Effector memory CD8-positive, alpha-beta T cell (primary cell): ENCODE measurements at regions not wholly inside any gene's neighbourhood (a gene's known extent, or its start where the extent isn't known, plus 50 kb on each side); places are given as distances from the start of the nearest gene placed in this dataset.

ENCODE experiments used
- ATAC-seq: fragments of 150-1000 bp; cut with Tn5 transposase; replicated peaks from 2 replicates; pipeline ENCODE4 v1.10.0; 2021; ENCODE audit warnings: mild to moderate bottlenecking, moderate library complexity
- DNase-seq, 3 experiments: peaks; one replicate each; pipeline ENCODE4 v3.0.0; 2021
- H3K27ac Mint-ChIP-seq, 2 donors: one replicate each; pipeline ENCODE4 v1.8.0; 2022; ENCODE audit warnings: mild to moderate bottlenecking in 2 of 2, mixed read lengths in 2 of 2, moderate library complexity in 2 of 2
- H3K27me3 Mint-ChIP-seq, 2 donors: one replicate each; pipeline ENCODE4 v1.8.0; 2022; ENCODE audit warnings: mixed read lengths in 2 of 2
- H3K36me3 Mint-ChIP-seq: one replicate; pipeline ENCODE4 v1.8.0; 2022; ENCODE audit warnings: mild to moderate bottlenecking, moderate library complexity, mixed read lengths; ENCODE audit not compliant: insufficient read depth
- H3K4me1 Mint-ChIP-seq, 2 donors: one replicate each; pipeline ENCODE4 v1.8.0; 2022; ENCODE audit warnings: low read depth in 2 of 2, mixed read lengths in 2 of 2
- H3K4me3 Mint-ChIP-seq, 2 donors: one replicate each; pipeline ENCODE4 v1.8.0; 2022; ENCODE audit warnings: mild to moderate bottlenecking in 2 of 2, mixed read lengths in 2 of 2, moderate library complexity in 2 of 2
- H3K9me3 Mint-ChIP-seq, 2 donors: one replicate each; pipeline ENCODE4 v1.8.0; 2022; ENCODE audit warnings: mixed read lengths in 2 of 2

DNA sequence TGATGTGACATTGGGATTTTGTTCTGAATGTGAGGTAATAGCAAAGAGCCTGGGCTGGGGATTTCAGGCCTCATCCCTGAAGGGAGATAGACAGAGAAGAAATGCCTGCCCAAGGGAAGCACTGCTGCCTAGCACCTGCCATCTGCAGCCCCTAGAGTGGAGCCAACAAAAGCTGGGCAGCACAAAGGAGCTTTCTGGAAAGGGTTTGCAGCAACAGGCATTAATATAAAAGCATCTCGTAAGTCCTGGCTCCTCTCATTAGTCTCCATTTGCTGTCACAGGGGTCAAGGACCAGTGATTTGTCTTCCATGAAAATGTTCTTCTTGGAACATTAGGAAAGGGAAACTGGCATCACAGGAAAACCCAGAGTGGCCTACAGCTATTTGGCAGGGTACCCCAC lies 157.2 kb upstream of the SLC14A2 start:
- ATAC-seq (no peak), DNase-seq (no peak)
- Mint-ChIP-seq H3K27ac (no peak overlapping the region), H3K4me1 (no peaks in the 10 kb centered on the region), H3K27me3 (peaks cover 23 to 42% of the 10 kb centered on the region in 2 donors), H3K9me3 (no peaks in the 10 kb centered on the region), H3K4me3 (no peak overlapping the region), H3K36me3 (no peaks in the 10 kb centered on the region)

DNA sequence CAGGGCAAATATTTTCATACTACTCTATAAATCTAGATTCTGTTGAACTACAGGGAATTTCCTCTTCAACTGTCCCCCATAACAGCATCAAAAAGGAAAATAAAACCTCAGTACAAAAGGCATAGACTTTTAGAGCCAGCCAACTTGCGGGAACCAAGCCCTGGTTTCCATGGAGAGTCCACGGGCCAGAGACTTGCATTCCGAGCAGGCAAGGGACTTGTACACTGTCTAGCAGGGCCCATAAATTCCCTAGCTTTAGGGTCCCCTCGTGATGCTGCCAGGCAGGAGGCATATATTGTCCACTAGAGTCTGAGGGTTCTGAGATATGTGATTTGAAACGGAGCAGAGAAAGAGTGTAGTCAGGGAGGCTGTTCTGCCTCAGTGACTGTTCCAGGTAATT lies 153.1 kb upstream of the SLC14A2 start:
- Mint-ChIP-seq H3K9me3 (no peaks in the 10 kb centered on the region), H3K36me3 (no peaks in the 10 kb centered on the region), H3K4me1 (no peaks in the 10 kb centered on the region), H3K27ac (no peak overlapping the region), H3K4me3 (no peak overlapping the region), H3K27me3 (peaks cover 33 to 56% of the 10 kb centered on the region in 2 donors)
- ATAC-seq (no peak), DNase-seq (no peak)

DNA sequence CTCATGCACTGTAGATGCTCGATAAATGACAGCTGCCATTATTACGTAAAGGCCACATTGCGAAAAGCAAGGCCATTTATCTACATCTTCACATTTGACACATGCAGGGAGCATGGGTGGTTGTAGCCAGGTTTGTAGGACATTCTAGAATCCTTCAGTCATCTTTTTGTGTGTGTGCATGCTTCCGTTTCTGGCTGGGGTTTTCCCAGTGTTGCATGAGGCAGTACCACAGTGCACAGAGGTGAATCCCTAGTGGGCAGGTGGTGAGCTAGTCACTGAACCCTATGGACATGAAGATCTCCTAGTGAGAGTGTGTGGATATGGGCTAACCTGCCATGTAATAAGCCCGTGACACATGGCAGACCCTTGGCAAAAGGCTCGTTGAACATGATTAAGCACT lies 151.8 kb upstream of the SLC14A2 start:
- ATAC-seq: no peak
- no peaks in the 10 kb centered on the region for H3K9me3 Mint-ChIP-seq
- H3K4me3 Mint-ChIP-seq: no peak overlapping the region
- H3K4me1 Mint-ChIP-seq: no peaks in the 10 kb centered on the region
- H3K36me3 Mint-ChIP-seq: no peaks in the 10 kb centered on the region
- H3K27ac Mint-ChIP-seq: no peak overlapping the region
- no peak for DNase-seq
- peaks cover 26 to 46% of the 10 kb centered on the region in 2 donors for H3K27me3 Mint-ChIP-seq

DNA sequence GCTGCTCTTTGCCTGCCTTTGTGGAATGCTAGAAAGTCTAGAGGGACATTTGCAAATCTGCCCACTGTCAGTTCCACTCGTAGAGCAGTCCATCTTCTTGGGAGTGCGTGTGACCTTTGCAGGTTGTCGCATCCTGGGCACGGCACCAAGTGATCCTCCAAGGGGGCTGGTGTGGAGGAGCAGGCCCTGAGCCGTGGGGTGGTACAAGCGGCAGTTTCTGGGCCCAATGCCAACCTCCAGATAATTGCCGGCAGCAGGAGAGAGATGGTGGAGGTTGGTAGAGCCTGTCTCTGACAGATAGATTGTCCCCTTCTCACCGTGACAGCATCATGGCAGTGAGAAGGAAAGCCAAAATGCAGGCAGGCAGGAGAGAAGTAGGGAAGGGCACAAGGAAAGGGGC lies 150.7 kb upstream of the SLC14A2 start:
- Mint-ChIP-seq H3K4me1 (no peaks in the 10 kb centered on the region), H3K9me3 (no peaks in the 10 kb centered on the region), H3K27me3 (peaks cover 26 to 43% of the 10 kb centered on the region in 2 donors), H3K36me3 (no peaks in the 10 kb centered on the region), H3K4me3 (no peak overlapping the region), H3K27ac (no peak overlapping the region)
- ATAC-seq (no peak), DNase-seq (no peak)

DNA sequence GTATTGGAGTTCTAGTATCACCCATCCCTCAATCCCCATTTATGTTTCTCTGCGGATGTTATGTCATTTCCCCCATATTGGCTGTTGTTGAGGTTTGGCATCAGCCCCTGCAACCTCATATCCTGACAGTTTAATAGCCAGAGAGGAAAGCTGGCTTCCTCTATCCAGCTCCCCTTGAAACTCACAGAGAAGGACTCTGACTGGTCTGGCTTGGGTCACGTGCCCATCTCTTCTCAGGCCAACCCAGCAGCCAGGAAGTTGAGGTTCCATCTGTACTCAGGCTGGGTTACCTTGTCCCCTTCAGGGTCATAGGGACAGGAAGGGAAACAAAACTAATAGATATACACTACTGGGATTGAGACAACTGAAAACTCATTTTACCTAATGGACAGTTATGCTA lies 148.0 kb upstream of the SLC14A2 start:
- Mint-ChIP-seq H3K4me3 (no peak overlapping the region), H3K9me3 (no peaks in the 10 kb centered on the region), H3K36me3 (no peaks in the 10 kb centered on the region), H3K27ac (no peak overlapping the region), H3K27me3 (peaks cover 26 to 29% of the 10 kb centered on the region in 2 donors), H3K4me1 (no peaks in the 10 kb centered on the region)
- DNase-seq: no peak
- ATAC-seq: no peak

DNA sequence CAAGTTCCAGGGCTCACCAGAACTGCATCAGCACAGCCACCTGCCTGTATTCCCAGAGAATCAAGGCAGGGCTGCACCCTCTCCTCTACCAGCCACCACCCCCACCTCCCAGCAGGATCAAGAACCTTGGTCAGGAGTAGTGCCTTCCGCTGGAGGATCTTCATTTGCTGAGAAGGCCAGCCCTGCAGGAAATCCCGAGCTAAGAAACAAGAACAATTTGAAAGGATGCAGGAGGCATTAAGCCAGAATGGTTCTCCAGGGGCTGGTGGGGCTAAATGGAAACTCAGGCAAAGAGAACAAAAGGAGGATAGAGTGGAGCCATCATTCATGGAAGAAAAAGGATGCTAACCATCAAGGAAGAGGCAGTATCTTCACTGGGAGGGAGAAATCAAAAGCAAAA lies 147.3 kb upstream of the SLC14A2 start:
- Mint-ChIP-seq H3K4me1 (no peaks in the 10 kb centered on the region), H3K36me3 (no peaks in the 10 kb centered on the region), H3K9me3 (no peaks in the 10 kb centered on the region), H3K27ac (no peak overlapping the region), H3K27me3 (peaks cover 24 to 29% of the 10 kb centered on the region in 2 donors), H3K4me3 (no peak overlapping the region)
- ATAC-seq (no peak), DNase-seq (no peak)

DNA sequence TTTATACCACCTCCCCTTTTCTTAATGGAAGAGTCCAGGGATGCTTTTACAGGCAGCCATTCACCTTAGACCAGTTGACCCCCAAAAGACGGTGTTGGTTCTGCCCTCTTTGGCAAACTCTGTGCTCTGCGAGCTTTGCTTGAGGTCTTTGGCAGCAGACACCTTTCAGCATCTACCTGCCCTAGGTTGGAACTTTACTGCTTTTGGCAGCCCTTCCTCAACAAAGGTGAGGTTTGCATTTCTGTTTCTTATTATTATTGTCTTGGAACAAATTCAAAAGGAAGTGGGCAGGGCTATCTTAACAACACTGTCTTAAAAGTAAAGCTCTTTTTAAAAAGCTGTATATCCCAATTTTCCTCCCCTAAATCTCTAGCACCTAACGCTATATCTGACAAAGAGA lies 136.4 kb upstream of the SLC14A2 start:
- H3K36me3 Mint-ChIP-seq: no peaks in the 10 kb centered on the region
- H3K27me3 Mint-ChIP-seq: peaks cover 42 to 47% of the 10 kb centered on the region in 2 donors
- no peak overlapping the region for H3K4me3 Mint-ChIP-seq
- H3K4me1 Mint-ChIP-seq: peaks cover 0 to 3% of the 10 kb centered on the region in 2 donors
- no peaks in the 10 kb centered on the region for H3K9me3 Mint-ChIP-seq
- no peak for DNase-seq
- no peak overlapping the region for H3K27ac Mint-ChIP-seq
- ATAC-seq: no peak

DNA sequence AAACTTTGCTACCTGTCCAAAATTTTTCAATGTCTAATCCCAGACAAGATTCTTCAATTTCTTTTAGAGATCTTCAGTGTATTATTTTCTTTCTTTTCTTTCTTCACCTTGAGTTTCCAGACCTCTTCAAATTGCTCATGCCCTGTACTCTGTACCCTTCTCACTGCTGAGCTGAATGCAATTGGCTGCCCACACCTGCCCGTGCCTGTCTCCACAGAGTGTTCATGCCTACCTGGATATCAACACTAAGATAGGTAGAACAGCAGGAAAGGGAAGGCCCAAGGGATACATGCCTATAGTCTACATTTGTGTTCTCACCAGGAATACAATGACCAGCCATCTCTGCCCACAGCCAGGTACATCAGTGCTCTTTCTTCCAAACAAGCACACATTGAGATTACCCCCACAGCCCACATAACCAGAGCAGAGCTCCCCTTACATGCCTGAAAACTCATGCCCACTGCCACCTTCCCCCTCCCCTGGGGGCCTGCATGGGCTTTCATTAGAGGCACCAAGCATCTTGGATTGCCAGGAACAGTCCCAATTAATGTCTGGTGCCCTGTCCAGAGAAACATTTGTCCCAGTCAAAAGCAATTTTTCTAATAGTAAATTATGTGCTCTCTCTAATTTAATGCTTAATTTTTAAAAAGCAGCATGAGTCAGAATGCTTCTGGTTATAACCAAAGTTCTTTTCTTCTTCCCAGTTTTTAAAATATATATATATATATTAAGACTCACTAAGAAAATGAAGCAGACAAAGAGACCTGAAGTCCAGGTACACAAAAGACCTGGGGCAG lies 134.9 kb upstream of the SLC14A2 start:
- no peak for DNase-seq
- no peaks in the 10 kb centered on the region for H3K36me3 Mint-ChIP-seq
- H3K4me3 Mint-ChIP-seq: no peak overlapping the region
- no peak overlapping the region for H3K27ac Mint-ChIP-seq
- peaks cover 2 to 8% of the 10 kb centered on the region in 2 donors for H3K9me3 Mint-ChIP-seq
- peaks cover 50 to 51% of the 10 kb centered on the region in 2 donors for H3K27me3 Mint-ChIP-seq
- ATAC-seq: no peak
- H3K4me1 Mint-ChIP-seq: peaks cover 0 to 3% of the 10 kb centered on the region in 2 donors

DNA sequence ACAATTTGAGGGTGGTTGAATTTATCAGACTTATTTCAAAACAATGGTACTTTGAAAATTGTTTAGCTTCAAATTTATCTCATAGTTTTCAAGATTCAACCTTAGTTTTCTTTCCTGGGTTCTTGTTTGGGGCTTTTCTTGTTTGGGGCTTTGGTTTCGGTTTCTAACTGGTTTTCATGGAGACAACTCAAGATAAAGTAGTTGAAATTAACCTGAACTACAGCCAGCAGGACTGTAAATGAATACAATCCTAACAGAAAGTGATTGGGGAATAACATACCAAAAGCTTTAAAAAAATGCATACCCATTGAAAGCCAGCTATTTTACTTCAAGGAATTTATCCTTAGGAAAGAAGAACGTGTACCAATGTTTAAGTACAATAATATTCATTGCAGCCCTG lies 133.5 kb upstream of the SLC14A2 start:
- Mint-ChIP-seq H3K27me3 (peaks cover 38 to 50% of the 10 kb centered on the region in 2 donors), H3K4me3 (no peak overlapping the region), H3K27ac (no peak overlapping the region), H3K36me3 (no peaks in the 10 kb centered on the region), H3K4me1 (peaks cover 0 to 3% of the 10 kb centered on the region in 2 donors), H3K9me3 (peaks cover 2 to 8% of the 10 kb centered on the region in 2 donors)
- ATAC-seq (no peak), DNase-seq (no peak)

DNA sequence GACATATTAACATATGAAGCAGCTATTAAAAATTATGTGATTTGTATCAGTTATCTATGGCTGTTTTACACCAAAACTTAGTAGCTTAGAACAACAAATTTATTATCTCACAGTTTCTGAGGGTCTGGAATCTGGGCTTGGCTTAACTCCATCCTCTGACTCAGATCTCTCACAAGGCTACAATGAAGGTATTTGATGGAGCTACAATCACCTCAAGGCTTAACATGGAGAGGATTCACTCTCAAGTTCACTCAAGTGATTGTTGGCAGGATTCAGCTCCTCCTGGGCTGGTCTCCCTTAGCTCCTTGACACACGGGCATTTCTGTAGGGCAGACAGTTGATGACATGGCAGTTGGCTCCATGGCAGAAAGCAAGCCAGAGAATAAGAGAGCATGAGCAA lies 133.0 kb upstream of the SLC14A2 start:
- Mint-ChIP-seq H3K36me3 (no peaks in the 10 kb centered on the region), H3K9me3 (peaks cover 2 to 8% of the 10 kb centered on the region in 2 donors), H3K27me3 (peaks cover 34 to 50% of the 10 kb centered on the region in 2 donors), H3K4me1 (peaks cover 0 to 3% of the 10 kb centered on the region in 2 donors), H3K27ac (no peak overlapping the region), H3K4me3 (no peak overlapping the region)
- no peak for ATAC-seq
- DNase-seq: no peak

DNA sequence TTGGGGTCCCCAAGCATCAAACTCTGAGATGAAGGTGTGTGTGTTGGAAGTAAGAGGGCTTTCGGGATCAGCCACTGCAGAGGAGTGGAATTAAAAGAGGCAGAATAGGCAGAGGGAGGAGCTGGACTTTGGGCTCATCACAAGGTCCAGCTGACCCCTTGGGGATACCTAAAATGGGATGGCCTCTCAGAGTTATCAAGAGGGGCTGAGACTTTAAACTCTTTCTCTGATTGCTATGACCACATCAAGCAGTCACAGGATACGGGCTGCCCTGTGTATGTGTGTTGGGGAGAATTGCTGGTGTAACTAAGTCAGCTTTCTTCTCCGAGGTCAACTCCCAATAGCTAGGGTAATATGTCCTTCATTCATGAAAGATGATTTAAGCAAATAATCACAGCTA lies 127.7 kb upstream of the SLC14A2 start:
- H3K27me3 Mint-ChIP-seq: peaks cover 10 to 13% of the 10 kb centered on the region in 2 donors
- no peak for ATAC-seq
- H3K4me3 Mint-ChIP-seq: no peak overlapping the region
- no peaks in the 10 kb centered on the region for H3K36me3 Mint-ChIP-seq
- no peak for DNase-seq
- H3K27ac Mint-ChIP-seq: no peak overlapping the region
- peaks cover 2 to 8% of the 10 kb centered on the region in 2 donors for H3K9me3 Mint-ChIP-seq
- H3K4me1 Mint-ChIP-seq: no peaks in the 10 kb centered on the region

DNA sequence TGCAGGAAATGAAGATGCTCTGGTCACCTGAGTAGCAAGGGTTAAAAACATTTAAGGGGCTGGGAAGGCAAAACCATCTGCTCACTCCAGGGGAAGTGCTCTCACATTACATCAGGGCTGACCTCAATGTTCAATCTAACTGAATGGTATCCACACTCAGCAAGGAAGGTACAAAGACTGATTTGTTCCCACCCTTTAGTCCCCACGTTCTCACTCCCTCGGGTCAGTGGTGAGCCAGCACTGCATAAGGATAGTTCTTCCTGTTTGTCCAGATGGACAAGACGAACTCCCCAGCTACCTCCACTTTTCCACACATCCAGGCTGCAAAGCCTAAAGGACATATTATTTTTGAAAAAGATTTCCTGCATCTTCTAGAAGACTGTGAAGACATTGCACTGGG lies 126.6 kb upstream of the SLC14A2 start:
- H3K27ac Mint-ChIP-seq: no peak overlapping the region
- H3K36me3 Mint-ChIP-seq: no peaks in the 10 kb centered on the region
- DNase-seq (no peak), ATAC-seq (no peak)
- no peaks in the 10 kb centered on the region for H3K4me1 Mint-ChIP-seq
- H3K9me3 Mint-ChIP-seq: peaks cover 2 to 8% of the 10 kb centered on the region in 2 donors
- peaks cover 10 to 12% of the 10 kb centered on the region in 2 donors for H3K27me3 Mint-ChIP-seq
- H3K4me3 Mint-ChIP-seq: no peak overlapping the region

DNA sequence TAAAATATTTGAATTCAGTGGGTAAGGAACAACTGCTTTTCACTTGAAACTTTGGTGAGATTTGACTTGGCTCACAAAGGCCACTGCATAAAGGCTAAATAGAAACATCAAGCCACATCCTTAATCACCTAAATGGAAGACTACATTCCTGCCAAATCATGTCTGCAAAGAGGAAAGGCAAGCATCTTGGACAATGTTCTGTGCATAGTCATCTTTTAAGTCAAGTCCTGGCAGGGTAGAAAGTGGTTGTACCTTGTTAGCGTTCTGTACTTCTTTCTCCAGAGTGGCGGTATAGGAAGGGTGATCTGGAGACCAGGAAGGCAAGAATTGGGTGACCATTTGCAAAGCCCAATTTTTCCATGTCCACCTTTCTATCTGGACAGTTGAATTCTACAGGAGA lies 121.4 kb upstream of the SLC14A2 start:
- Mint-ChIP-seq H3K36me3 (peaks cover 2% of the 10 kb centered on the region), H3K27me3 (peaks cover 11 to 19% of the 10 kb centered on the region in 2 donors), H3K9me3 (peaks cover 0 to 2% of the 10 kb centered on the region in 2 donors), H3K4me1 (no peaks in the 10 kb centered on the region), H3K4me3 (no peak overlapping the region), H3K27ac (no peak overlapping the region)
- ATAC-seq (no peak), DNase-seq (no peak)

DNA sequence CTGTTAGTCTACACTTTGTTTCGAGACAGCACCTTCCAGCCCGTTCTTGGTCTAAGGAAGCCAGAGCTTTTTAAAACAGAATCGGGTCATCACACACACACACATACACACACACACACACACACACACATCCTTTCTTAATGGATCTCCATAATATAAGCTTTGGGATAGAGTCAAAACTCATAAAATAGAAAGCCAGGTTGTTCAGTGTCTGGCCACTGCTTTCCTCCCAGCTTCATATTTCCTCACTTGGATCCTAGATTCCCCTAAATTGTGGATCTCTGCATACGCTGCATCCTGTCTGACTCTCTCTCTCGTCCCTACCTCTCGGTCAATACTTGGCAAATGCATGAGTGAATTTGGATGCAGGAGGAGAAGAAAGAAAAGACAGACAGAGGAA lies 120.5 kb upstream of the SLC14A2 start:
- Mint-ChIP-seq H3K36me3 (peaks cover 2% of the 10 kb centered on the region), H3K9me3 (peaks cover 0 to 2% of the 10 kb centered on the region in 2 donors), H3K4me1 (no peaks in the 10 kb centered on the region), H3K4me3 (no peak overlapping the region), H3K27ac (no peak overlapping the region), H3K27me3 (peaks cover 12 to 19% of the 10 kb centered on the region in 2 donors)
- ATAC-seq (no peak), DNase-seq (no peak)
